ENCODE measurements at regions not wholly inside any gene's neighbourhood (a gene's known extent, or its start where the extent isn't known, plus 50 kb on each side); places are given as distances from the start of the nearest gene placed in this dataset.

DNA sequence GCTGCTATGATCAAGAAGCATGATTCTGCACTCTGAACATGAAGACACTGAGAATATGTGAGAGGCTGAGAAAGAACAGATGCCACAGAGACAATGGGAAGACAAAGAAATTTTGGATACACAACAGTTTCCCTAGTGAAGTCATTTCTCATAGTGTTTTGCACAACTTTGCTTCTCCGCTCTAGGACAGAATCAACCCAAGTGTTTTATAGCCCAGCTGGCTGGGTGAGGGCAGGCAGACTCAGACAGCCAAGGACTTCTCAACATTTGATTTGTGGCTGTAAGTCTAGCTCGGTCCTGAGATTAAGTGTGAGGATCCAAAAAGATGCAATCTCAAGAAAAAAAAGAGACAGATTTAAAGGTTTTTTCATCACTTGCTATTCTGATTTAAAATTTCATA lies 536.5 kb upstream of the CRIM1 start:
- Histone ChIP-seq H2AFZ (ENCODE audit: low read length) (no peak overlapping the region), H2BK12ac (ENCODE audit: low read depth, low read length) (no peak overlapping the region; the same call in 1 of the 2 replicates), H2BK5ac (ENCODE audit: low read depth, low read length) (no peak overlapping the region), H3K4me2 (ENCODE audit: insufficient read depth in 1 of 2, low read depth in 2 of 2, low read length in 2 of 2) (no peak overlapping the region), H4K5ac (ENCODE audit: insufficient read length, low read depth, low read length) (no peak overlapping the region), H3K18ac (ENCODE audit: extremely low read depth, low read length) (no peak overlapping the region), H3K4ac (replicated peaks; ENCODE audit: insufficient read length, low read depth, low read length) (no peak overlapping the region), H3K27ac (ENCODE audit: low read depth, low read length) (no peak overlapping the region), H2BK120ac (replicated peaks; ENCODE audit: low read depth, low read length) (peak overlapping the region; percentile 49), H3K23ac (ENCODE audit: insufficient read length) (no peak overlapping the region), H3K23me2 (ENCODE audit: low read depth, low read length) (no peaks in the 10 kb centered on the region; the same call in 1 of the 2 replicates), H3K14ac (ENCODE audit: insufficient read length) (no peak overlapping the region), H3K4me1 (replicated peaks in 1 of 4; ENCODE audit: control insufficient read depth in 3 of 4, insufficient read depth in 4 of 4, low read length in 3 of 4) (peaks cover 3 to 12% (median 10%) of the 10 kb centered on the region in 4 experiments; a peak in 4 of 7 replicates), H3K36me3 (ENCODE audit: control insufficient read depth in 2 of 4, insufficient read depth in 4 of 4, low read length in 3 of 4) (no peaks in the 10 kb centered on the region), H3K9ac (replicated peaks in 1 of 4; ENCODE audit: extremely low read depth in 1 of 4, low read depth in 3 of 4, low read length in 3 of 4) (no peak overlapping the region), H3K27me3 (replicated peaks in 1 of 4; ENCODE audit: control insufficient read depth in 3 of 4, extremely low read depth in 1 of 4, insufficient read depth in 3 of 4, low read length in 3 of 4) (no peaks in the 10 kb centered on the region), H3K9me3 (ENCODE audit: insufficient read depth in 2 of 2, low read depth in 1 of 2, low read length in 1 of 2) (no peaks in the 10 kb centered on the region), H3K79me1 (ENCODE audit: low read depth, low read length) (no peaks in the 10 kb centered on the region), H2AK5ac (ENCODE audit: low read depth, low read length) (no peak overlapping the region), H3K56ac (replicated peaks; ENCODE audit: insufficient read length, low read depth, low read length) (no peak overlapping the region), H4K20me1 (replicated peaks in 1 of 2; ENCODE audit: control insufficient read depth in 1 of 2, insufficient read depth in 2 of 2, low read length in 2 of 2) (no peaks in the 10 kb centered on the region), H3K4me3 (ENCODE audit: extremely low read depth in 1 of 4, insufficient read depth in 2 of 4, low read depth in 3 of 4, low read length in 4 of 4) (no peak overlapping the region), H2BK15ac (ENCODE audit: low read length) (no peak overlapping the region), H4K91ac (replicated peaks; ENCODE audit: insufficient read length, low read length) (no peak overlapping the region), H3K79me2 (ENCODE audit: control insufficient read depth in 1 of 2, insufficient read depth in 2 of 2, low read length in 2 of 2) (no peaks in the 10 kb centered on the region), H4K8ac (ENCODE audit: extremely low read depth, insufficient read depth, low read length) (no peak overlapping the region), H2BK20ac (ENCODE audit: low read length) (no peak overlapping the region)
- FAIRE-seq (no peak), DNase-seq (ENCODE audit: low read depth in 1 of 2, low spot score in 2 of 2) (no peak)
- POLR2A ChIA-PET (ENCODE audit: partially characterized antibody): no interaction called here
- CTCF ChIA-PET (ENCODE audit: partially characterized antibody): no interaction called here
- TF ChIP-seq, protein P1, sequence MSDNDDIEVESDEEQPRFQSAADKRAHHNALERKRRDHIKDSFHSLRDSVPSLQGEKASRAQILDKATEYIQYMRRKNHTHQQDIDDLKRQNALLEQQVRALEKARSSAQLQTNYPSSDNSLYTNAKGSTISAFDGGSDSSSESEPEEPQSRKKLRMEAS (IDR thresholded peaks at IDR 0.05): no peak
- TF ChIP-seq NRF1 (IDR thresholded peaks at IDR 0.05; ENCODE audit: low read depth, low read length): no peak
- TF ChIP-seq CHD2 (IDR thresholded peaks at IDR 0.05; ENCODE audit: low read length): no peak
- no peak for TF ChIP-seq TBP (IDR thresholded peaks at IDR 0.05; ENCODE audit: low read depth, low read length)
- TF ChIP-seq MAFK (IDR thresholded peaks at IDR 0.05; ENCODE audit: low read depth, low read length): no peak
- TF ChIP-seq POU5F1 (IDR thresholded peaks at IDR 0.05; ENCODE audit: low read depth, low read length): no peak
- TF ChIP-seq ATF2 (IDR thresholded peaks at IDR 0.05; ENCODE audit: low read length): no peak
- no peak for TF ChIP-seq SUZ12 (IDR thresholded peaks at IDR 0.05; ENCODE audit: low read length)
- TF ChIP-seq GABPA (IDR thresholded peaks at IDR 0.05; ENCODE audit: borderline replicate concordance, insufficient read depth, low read length): no peak
- no peak for TF ChIP-seq TEAD4 (IDR thresholded peaks at IDR 0.05; ENCODE audit: low read depth, low read length)
- no peak for TF ChIP-seq CBX8 (IDR thresholded peaks at IDR 0.05; ENCODE audit: borderline replicate concordance, low read depth, low read length)
- WGBS, 2 experiments (ENCODE audit: extremely low coverage in 1 of 2, insufficient coverage in 1 of 2, insufficient read length in 1 of 2, insufficient replicate concordance in 2 of 2, low coverage in 1 of 2, low lambda C conversion rate in 2 of 2, missing lambda C conversion rate in 1 of 2): 80% methylated on average over 2 of the region's 2 CpGs; no CpG with 5 or more reads in 1 of the 2 experiments

Measured in H1 (cell line).